Activated T-cell treated with anti-CD3 and anti-CD28 coated beads, Interleukin-2, amount 50 U/mL, for 48 hours (primary cell): ENCODE measurements at regions not wholly inside any gene's neighbourhood (a gene's known extent, or its start where the extent isn't known, plus 50 kb on each side); places are given as distances from the start of the nearest gene placed in this dataset.
"Not testable (repeated sequence)": the region's sequence is repeated elsewhere in the genome, so short reads cannot be mapped to it uniquely, and the experiment has no call there.

Source experiments
- DNase-seq, 2 experiments: peaks; one replicate each; pipeline ENCODE4 v3.0.0-alpha.2; 2020

DNA sequence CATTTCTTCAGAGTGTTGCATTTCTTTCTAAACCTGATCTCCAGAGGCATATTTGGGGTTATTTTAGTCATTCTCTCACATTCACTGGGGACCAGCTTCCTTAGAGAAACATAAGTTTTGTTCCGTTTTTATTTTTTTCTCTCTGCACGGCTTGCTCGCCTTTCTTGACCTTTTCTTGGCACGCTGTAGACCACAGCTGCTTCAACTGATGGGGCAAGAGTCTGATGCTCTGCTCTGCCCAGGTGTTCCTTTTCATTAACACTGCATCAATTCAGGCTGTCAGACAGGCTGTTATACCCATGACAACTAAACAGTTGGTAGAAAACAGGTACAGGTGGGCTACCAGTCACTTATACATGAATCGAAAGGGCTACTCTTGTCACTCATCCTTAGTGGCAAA lies 682.2 kb upstream of the DIAPH2 start:
- no peak for DNase-seq

DNA sequence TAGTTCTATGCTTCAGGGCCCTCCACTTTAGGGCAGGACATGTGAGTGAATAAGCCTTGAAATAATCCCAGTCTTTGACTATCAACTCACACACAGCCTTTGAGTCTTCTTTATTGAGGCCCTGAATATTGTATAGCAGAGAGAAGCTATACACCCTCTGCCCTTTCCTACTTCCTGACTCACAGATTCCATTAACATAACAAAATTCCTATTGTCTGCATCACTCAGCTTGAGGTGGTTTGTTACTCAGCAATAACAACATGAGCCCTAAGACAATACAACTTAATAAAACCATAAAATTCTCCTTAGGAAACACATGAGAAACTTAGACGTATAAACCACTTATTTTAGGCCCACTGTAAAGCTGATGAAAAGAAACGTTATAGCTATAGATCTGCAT lies 680.3 kb upstream of the DIAPH2 start:
- no peak for DNase-seq

DNA sequence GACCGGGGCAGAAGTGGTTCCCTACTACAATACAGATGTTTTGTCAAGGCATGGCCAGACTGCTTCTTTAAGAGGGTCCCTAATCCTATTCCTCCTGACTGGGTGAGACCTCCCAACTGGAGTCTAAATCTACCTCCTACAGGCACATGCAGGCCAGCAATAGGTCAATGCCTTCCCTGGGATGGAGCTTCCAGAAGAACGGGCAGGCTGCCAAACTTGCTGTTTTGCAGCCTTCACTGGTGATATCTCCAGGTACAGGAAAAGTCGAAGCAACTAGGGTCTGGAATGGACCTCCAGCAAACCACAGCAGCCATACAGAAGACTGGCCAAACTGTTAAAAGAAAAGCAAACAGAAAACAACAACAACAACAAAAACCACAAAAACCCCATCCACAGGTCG lies 678.4 kb upstream of the DIAPH2 start:
- no peak for DNase-seq

DNA sequence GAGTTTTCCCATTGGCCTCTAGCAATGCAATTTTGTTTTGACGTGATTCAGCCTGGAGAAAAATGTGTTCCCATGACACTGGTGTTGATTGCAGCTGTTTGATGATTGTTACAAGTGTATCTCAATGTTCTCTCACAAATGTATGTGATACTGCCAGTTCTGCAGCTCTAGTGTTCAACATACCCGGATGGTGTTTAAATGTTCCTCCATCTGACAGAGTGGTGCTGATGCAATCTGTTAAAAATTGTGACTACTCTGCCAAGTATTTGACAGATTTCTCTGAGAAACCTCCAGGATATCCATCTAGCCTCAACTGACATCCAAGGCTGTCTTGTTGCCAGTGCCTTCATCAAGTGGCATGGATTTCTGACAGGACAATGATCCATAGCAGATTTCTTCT lies 657.2 kb upstream of the DIAPH2 start:
- DNase-seq: no peak

DNA sequence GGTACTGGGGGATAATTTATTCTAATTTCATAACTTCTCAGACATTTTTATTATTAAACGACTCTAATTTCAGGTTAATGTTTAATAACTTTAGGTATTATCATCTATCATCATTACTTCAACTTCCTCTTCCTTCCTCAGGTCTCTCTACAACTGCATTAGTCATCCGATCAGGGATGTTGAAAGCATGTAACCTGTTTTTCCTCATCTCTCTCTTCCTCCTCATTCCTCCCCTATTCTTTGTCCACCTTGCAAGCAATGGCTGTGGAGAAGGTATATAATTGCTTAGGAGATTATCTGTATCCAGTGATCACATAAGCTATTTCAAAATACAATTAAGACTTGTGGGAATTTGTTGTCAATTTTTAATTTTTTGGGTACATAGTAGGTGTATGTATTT lies 632.6 kb upstream of the DIAPH2 start:
- DNase-seq: no peak

DNA sequence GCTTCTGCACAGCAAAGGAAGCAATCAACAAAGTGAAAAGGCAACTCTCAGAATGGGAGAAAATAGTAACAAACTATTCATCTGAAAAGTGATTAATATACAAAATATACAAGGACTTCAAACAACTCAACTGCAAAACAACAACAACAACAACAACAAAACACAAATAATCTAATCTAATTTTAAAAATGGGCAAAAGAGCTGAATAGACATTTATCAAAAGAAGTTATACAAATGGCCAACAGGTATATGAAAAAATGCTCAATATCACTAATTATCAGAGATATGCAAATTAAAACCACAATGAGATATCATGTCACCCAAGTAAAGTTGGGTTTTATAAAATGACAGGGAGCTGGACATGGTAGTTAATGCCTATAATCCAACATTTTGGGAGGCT lies 602.8 kb upstream of the DIAPH2 start:
- no peak for DNase-seq

DNA sequence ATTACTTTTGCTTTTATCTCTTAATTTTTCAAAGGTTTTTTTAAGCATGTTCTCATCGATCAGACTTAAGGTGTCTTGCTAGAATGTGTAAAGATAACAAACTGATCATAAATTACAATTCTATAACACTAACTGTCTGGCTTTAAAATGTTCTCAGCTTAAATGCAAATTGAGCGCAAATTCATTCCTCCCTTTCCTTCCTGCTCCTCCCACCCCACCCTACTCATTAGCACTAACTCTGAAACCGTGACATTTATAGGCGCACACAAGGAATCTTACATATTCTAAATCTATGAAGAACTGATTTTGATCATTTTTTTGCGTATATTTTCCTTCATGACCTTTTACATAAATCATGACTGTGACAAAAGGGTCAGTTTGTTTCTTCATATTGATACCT lies 590.0 kb upstream of the DIAPH2 start:
- DNase-seq: no peak

DNA sequence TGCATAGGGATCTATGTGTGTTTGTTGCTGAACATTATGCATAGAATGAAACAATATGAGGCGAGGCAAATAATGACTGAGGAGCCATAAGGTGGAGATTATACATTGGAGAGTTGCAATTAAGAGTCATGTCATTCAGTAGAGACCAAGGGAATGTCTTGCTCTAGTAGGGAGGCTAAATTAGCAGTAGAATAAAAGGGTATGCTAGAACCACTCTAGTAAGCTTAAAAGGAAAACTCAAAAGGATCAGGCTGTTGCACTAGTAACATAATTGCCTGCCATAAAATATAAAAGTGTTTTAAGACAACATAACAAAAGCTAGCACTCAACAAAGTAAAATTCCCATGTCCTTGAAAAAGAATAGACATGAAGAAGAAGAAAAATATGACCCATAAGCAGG lies 586.2 kb upstream of the DIAPH2 start:
- DNase-seq: no peak

DNA sequence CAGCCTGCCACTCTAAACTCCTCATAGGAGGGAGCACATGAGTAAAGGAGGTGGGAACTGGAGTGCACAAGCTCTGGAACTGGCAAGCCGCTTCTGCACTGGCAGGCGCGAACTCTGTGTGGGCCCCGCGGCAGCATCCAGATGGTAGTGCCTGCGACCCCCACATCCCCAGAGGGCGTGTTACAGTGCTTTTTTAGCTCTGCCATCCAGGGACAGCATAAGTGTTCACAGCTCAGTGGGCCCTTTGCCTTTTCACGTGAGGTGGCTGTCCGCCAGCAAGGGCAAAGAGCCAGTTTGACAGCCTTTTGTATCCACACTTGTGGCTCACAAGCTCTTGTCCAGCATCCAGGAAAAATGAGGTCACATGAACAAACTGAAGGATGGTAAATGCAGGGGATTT lies 581.6 kb upstream of the DIAPH2 start:
- DNase-seq: no peak

DNA sequence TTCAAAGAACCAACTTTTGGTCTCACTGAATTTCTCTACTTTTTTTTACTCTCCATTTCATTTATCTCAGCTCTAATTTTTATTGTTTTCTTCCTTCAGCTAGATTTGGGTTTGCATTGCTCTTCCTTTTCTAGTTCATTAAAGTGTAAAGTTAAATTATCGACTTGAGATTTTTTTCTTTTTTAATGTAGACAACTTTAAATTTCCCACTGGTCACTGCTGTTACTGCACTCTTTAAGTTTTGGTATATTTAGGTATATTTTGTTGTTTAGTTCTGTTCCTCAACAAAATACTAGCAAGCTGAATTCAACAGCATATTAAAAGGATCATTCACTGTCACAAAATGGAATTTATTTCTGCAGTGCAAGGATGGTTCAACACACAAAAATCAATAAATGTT lies 572.0 kb upstream of the DIAPH2 start:
- DNase-seq: no peak

DNA sequence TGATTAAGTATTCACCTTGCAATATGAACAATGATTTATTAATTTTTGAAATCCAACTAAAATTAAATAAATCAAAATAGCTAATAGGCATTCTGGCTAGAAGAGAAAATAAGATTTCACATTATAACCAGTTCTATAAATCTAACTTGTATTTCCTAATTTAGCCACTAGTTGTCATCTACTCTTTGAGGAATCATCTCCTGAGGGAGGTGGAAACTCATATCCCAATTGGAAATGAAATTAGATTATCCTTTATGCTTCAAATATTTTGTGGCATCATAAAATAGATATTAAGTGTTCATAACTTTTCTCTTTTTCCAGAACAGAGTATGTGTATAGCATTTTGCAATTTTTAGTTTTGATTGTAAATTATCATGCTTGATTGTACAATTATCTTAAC lies 558.5 kb upstream of the DIAPH2 start:
- DNase-seq: no peak

DNA sequence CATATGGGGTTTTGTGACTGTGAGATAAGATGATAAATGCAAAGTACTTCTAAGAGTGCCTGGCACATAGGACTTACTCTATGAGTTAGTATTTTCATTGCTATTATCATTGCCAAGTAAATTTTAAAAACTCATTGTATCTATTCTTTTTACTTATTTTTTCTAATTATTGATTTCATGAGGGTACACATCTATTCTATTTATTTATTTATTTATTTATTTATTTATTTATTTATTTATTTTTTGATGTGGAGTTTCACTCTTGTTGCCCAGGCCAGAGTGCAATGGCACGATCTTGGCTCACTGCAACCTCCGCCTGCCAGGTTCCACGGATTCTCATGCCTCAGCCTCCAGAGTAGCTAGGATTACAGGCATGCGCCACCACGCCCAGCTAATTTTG lies 556.6 kb upstream of the DIAPH2 start:
- DNase-seq: not testable (repeated sequence)

DNA sequence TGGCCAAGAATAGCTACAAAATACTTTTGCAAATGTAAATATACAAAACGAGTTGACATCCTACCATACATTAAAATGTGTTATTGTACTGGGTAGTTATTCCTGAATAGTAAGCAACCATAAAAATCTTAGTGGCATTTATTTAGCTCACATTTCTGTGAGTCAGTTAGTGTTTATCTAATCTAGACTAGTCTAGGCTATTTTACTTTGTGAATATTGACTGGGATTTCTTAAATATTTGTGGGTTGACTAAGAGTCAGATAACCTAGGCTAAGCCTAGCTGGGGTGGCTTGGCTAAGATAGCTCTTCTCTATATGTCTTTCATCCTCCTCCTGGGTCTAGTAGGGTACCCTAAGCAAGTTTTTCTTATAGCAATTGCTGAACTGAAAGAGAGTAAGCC lies 543.8 kb upstream of the DIAPH2 start:
- no peak for DNase-seq

DNA sequence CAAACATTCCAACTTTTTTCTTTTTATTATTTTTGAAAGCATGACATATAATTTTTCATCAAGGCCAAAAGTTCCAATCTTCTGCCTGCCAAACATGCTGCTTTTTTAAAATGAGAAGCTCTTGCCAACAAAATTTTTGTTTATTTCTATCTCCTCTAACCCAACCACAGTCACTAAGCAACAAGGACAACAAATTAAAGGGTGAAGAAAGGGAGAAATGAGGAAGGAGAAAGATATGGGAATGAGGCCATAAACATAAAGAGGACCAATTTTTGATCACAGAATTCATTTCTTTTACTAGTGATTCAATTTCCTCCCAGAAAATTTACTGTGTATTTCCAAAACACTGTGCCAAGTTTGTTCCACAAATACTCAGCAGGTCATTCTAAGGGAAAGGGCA lies 537.0 kb upstream of the DIAPH2 start:
- no peak for DNase-seq

DNA sequence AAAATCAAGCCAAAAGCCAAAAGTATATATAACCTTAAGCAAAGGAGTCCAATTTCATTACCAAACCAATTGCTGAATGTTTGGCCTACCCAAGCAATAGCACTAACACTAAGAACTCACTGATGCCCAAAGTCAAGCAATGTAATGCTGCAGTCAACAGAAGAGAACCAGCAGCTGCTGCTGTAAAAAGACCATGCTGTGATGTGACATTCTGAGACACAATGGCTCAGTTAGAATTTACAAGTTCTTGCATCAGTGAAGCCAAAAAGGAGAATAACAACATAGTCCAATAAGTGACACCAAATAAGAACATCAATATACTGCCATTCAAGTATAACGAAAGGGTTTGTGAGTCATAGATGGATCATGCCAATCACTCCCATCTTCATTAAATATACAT lies 514.0 kb upstream of the DIAPH2 start:
- DNase-seq: no peak

DNA sequence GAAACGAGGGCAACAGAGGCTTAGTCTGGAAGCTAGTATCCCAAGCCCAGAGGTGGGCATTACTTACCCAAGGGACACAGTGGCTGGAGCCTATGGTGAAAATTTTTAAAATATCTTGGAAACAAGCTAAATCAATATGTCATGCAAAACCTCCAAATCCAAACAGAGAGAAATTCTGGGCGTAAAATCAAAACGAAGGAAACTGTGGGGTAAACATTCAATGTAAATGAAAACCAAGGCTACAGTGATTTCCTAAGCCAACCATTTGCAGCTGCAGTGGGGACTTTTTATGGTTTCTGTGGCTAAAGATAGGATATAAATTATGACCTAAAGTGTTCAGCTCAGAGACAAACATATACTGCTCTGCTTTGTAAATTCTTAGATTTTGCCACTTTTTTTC lies 507.7 kb upstream of the DIAPH2 start:
- no peak for DNase-seq

DNA sequence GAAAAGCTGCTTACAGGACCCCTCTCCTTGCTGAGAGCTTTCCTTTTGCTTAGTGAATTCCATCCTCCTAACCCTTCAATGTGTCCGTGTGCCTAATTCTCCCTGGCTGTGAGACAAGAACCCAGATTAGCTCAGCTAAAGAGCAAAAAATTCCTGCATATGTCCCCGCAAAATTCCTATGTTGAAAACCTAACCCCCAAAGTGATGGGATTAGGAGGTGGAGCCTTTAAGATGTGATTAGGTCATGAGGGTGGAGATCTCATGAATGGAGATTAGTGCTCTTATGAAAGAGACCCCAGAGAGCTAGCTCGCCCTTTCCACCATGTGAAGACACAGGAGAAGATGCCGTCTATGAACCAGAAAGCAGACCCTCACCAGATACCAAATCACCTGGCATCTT lies 503.0 kb upstream of the DIAPH2 start:
- no peak for DNase-seq

DNA sequence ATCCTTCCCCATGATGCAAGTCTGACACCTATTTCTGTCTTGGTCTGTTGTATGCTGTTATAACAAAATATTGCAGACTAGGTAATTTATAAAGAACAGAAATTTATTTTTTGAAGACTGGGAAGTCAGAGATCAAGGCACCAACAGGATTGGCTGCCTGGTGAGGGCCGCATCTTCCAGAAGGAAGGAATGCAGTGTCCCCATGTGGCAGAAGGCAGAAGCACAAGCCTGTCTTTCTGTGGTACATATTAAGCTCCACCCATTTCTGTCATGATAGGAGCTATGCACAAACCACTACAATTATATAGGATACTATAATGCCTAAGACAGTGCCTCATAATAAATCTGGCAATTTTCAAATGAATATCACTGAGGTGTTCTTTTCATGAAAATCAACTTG lies 502.3 kb upstream of the DIAPH2 start:
- peak in 1 of 2 experiments; percentile 16 for DNase-seq

DNA sequence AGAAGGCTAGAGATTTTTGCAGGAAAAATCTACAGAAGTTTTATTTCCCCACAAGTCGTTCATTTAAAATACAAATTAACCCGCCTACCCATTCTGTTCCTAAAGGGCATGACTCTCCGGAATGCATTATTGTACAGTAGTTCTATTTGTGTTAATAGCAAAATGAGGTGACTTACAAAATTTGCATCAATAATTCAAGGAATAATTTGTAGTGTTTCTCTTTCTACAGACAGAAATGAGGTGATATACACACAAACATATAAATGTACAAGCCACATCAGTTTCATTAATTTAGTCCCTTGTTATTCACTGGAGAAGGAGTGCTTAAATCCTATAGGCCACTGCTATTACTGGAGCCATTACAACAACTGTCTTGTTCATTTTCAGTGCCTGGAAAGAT lies 501.3 kb upstream of the DIAPH2 start:
- DNase-seq: no peak

DNA sequence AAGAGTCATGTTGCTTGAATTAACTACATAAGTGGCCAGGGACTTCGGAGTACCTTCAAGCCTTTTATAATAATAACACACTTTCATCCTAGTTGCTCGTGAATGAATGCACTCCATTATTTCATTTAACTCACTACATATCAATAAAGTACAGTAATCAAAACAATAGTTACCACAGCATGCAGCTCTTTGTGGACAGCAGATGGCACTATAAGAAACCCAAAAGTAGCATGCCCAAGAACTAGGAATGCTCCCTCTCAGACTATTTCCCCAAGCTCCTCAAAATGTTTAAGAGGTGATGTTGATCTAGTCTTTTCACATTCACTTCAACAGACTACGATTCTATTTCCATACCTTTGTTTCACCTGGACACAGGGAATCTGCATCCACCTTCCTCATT lies 500.8 kb upstream of the DIAPH2 start:
- DNase-seq: no peak

DNA sequence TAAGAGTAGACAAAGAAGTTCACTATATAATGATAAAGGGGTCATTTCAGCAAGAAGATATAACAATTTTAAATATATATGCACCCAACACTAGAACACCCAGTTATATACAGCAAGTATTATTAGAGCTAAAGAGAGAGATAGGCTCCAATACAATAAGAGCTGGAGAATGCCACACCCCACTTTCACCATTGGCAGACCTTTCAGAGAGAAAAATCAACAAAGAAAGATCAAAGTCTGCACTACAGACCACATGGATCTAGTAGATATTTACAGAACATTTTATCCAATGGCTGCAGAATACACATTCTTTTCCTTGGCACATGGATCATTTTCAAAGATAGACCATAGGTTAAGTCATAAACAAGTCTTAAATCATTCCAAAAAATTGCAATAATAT lies 479.7 kb upstream of the DIAPH2 start:
- no peak for DNase-seq

DNA sequence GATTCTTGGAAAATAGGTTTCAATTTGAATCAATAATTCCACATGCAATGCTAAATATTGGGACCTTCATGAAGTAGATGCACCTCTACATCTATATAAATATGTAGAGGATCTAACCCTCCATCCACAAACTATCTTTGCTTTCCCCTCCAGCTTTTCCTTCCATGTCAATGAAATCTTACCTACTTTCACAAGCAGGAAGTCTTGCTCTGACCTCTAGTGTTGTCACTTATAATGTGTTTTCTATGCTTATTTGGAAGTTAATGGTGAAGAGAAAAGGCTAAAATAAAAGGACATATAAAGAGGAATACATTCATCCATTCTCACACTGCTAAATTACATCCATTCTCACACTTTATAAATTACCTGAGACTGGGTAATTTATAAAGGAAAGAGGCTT lies 472.7 kb upstream of the DIAPH2 start:
- no peak for DNase-seq

DNA sequence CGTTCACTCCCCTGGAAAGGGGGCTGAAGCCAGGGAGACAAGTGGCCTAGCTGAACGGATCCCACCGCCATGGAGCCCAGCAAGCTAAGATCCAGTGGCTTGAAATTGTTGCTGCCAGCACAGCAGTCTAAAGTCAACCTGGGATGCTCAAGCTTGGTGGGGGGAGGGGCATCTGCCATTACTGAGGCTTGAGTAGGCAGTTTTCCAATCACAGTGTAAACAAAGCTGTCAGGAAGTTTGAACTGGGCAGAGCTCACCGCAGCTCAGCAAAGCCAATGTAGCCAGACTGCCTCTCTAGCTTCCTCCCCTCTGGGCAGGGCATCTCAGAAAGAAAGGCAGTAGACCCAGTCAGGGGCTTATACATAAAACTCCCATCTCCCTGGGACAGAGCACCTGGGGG lies 470.0 kb upstream of the DIAPH2 start:
- not testable (repeated sequence) for DNase-seq

DNA sequence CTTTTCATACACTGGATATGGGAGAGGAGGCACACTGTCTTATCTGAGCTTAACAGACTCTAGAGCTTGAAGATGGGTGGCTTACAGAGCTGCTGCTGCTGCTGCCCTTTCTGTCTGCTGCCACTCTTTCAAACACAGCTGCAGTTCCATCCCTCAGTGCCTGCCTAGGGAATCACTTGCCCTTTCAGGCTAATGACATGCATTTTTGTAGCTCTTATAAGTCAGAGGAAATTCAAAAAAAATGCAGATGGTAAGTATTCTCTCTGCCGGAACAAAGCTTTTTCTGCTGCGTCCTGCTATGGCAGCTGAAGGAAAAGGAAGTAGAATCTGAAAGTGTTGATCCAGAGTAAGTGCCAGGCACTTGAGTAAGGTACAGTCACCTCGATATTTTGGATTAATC lies 460.4 kb upstream of the DIAPH2 start:
- no peak for DNase-seq

DNA sequence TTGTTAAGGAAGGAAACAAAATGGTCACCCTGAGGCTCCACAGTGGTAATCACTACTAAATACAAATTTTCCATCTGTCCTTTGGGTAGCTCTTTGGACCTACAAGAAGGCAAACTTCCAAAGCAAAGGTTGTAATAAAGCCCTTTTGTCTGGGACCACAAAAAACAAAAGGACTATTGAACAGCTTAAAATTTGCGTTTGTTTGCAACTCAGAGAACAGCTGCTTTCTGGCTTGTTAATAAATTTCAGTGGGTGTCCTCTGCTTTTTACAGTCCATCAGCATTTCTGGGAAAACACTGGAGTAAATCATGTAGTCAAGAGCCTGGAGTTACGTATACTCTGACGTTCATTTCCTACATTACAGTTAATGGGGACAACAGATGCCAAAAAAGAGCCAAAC lies 439.7 kb upstream of the DIAPH2 start:
- no peak for DNase-seq

DNA sequence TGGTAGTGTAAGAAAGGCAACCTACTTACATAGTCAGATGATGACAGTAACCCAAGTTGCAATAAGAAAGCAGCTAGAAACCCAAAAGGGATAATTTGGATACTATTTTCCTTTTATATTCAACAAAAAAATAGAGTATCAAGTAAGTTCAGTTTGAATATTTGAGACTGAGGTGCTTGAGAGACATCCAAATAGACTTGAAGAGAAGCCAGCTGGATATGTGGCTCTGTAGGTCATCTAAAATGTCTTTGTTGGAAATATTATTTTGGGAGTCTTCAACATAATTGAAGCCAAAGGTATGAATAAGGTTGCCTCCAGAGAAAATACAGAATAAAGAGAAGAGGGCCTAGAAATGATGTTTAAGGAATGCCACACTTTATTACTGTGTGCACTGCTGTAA lies 438.2 kb upstream of the DIAPH2 start:
- DNase-seq: no peak
